GM19372 (cell line): ENCODE measurements at regions not wholly inside any gene's neighbourhood (a gene's known extent, or its start where the extent isn't known, plus 50 kb on each side); places are given as distances from the start of the nearest gene placed in this dataset.

Experiments
- ATAC-seq: cut with Tn5 transposase; IDR thresholded peaks from one replicate; pipeline ENCODE4 v1.9.1; 2021; ENCODE audit warnings: mild to moderate bottlenecking, low read depth, moderate library complexity; ENCODE audit not compliant: unreplicated experiment

- ATAC-seq = no peak
Measured at GRCh38 chr11:134683860-134684259, 271.8 kb upstream of the B3GAT1 start.

DNA sequence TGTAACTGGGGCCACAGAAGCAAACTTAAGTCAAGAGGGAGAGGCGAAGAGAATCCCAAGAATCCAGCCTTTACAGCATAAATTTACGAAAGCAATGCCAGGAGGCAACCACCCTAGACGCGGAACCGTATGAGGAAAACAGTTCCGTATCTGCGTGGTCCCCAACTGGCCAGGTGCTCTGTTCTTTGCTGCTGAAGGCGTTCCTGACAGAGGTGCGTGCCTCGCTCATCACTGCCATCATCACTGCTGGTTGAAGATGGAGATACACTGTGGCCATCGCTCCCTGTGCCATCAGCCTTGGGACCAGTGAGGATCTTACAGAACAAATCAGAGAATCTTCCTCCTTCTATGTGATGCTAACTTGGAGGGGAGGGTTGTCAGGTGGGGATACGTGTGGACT is 270.5 kb upstream of the B3GAT1 start:
- ATAC-seq = no peak

DNA sequence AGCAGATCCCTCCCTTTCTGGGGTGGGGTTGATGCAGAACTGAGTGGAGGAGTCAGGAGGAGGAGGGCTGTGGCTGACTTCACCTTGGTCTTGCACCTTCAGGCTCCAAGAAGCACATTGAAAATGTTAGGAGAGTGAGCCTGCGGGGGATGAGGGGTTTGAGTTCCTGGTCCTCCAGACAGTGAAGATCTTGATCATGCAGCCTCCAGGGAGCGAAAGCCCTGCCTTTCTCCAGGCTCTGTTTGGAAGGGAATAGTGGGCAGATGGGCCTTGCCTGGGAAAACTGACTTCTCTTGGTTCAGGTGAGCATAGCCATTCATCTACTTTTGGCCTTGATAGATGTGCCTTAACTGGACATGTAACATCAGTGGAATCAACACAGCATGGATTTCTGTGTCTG is 267.6 kb upstream of the B3GAT1 start:
- no peak for ATAC-seq

- ATAC-seq = no peak
Measured at GRCh38 chr11:134678744-134679143, 266.7 kb upstream of the B3GAT1 start.

- no peak for ATAC-seq
Measured at GRCh38 chr11:134677891-134678551, 266.0 kb upstream of the B3GAT1 start.

GRCh38 chr11:134677397-134677822 is 265.4 kb upstream of the B3GAT1 start:
- no peak for ATAC-seq

DNA sequence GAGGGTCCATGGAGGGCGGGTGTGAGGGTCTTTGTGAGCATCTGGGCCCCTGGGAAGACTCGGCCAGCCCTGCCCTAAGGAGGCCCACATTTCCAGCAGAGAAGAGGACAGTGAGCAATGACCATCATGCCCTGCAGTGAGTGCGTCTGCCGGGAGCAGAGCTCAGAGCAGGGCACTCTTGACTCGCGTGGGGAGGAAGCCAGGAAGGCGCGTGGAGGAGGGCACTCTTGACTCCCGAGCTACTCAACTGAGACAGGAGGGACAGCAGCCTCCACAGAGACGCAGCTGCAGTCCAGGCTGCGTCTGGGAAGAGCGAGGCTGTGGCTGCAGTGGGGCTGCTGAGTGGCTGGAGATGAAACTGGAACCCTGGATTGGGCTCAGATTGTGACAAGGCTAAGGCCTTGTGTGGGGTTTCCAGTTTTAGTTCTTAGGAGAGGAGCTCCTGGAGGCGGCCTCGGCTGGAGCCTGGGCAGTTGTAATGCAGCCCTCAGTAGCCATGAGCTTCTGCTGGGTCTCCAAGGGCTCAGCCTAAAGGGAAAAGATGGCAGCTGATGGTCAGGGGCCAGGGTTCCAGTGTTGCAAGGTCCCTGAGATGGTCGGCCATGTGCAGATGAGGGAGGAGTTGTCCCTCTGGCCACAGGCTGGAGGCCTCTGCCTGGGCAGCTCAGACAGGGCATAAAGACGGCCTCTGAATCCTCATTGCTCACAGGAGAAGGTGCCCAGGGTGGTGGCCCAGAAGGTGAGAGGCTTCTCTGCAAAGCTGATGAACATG is 264.7 kb upstream of the B3GAT1 start:
- ATAC-seq = no peak

- no peak for ATAC-seq
Measured at GRCh38 chr11:134675983-134676382, 263.9 kb upstream of the B3GAT1 start.

- ATAC-seq = no peak
Measured at GRCh38 chr11:134674974-134675373, 262.9 kb upstream of the B3GAT1 start.

DNA sequence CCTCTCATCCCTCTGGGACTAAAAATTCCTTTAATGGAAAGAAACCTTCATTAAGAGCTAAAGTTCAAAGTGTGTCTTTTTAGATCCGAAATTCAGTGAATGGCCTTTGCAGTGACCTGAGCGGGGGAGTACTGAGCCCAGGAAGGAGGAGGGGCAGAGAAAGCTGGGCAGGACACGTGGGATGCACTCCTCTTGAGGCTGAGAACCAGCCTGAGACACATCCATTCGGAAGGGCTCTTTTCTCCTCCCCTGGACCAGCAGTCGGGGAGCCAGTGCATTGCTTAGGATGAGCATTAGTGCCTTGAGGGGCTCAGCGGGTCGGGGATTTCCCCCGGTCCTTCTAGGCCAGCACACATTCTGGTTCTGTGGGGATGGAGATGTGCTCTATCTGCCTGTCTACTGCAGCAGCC is 258.9 kb upstream of the B3GAT1 start:
- no peak for ATAC-seq

GRCh38 chr11:134670247-134670782 is 258.3 kb upstream of the B3GAT1 start:
- ATAC-seq = no peak

DNA sequence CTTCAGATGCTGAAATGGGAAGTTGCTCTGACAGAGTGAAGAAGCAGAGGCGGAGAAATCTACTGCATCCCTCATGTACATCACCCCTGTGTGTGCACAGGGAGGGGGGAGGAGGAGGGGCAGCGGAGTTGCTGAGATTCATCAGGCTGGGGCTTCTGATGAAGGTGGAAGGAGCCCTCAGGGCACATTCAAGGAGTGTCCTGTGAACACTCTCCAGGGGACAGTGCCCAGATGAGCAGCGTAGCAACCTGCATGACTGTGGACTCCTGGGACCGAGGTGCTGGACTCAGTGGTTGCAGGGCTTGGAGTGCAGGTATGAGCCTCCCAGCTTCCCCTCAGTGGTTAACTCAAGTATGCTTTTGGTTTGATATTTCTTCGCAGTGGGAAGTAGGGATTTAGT is 257.8 kb upstream of the B3GAT1 start:
- no peak for ATAC-seq

GRCh38 chr11:134668796-134669195 is 256.8 kb upstream of the B3GAT1 start:
- no peak for ATAC-seq

DNA sequence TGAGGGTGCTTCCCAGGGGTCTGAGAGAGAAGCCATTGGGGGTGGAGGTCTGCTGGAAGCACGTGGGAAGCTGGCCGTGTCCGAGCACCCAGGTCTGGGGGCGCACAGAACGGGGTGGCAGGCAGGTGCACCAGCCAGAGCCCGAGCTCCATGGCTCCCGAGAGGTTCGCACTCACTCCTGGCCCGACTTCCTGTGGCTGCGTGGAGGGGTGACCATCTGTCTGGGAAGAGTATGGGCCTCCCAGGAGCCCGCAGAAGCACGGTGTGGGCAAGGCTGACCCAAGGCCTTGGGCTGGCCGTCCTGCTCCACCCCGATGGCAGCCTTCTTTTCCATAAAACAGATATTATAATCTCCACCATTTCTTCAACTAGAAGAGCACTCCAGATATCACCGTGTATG is 256.0 kb upstream of the B3GAT1 start:
- no peak for ATAC-seq

GRCh38 chr11:134667505-134667904 is 255.5 kb upstream of the B3GAT1 start:
- ATAC-seq = no peak

DNA sequence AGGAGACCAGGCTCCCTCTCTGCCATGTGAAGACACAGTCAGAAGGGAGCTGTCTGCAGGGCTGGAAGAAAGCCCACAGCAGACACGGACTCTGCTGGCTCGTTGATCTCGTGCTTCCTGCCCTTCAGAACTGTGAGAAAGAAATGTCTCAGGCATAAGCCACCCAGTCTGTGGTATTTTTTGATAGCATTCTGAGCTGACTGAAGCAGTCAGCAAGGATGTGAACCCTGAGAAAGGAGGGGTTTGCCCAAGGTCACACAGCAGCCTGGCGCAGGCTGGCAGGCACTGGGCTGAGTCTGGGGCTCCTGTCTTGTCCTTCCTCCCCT is 255.1 kb upstream of the B3GAT1 start:
- no peak for ATAC-seq

DNA sequence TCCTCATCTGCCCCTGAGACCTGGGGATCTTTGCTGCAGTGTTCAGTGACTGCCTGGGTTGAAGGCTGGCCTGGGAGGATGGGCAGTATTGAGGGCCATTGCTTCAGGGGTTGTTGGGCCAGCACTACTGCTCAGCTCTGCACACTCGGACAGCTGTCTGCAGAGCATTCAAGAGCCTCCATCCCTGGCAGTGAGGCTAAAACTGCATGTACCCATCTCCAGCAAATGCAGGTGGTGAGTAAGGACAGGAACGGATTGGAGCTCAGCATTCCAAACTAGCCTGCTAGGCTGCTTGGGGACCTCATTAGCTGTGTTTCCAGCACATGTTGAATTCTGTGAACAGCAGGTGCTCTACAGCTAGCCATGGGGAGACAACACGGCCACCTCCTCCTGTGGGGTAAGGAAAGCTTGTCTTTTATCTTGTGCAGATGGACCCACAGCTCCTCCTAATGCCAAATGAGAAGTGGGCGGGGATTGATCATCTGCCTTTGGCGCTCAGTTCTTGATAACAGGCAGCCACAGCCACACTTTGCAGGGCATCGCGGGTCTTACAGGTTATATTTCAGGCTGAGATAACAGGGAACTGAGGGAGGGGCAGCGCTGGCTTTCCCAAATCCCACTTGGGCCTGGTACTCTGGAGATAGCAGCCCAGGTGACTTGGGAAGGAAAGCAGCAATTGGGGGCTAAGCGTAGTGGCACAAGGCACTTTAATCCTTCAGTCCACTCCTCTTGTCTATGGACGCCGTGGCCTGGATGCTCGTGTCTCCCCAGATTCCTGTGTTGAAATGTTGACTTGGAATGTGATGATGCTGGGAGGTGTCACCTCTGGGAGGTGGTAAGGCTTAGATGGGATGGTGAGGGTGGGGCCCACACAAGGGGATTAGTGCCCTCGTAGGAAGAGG is 254.5 kb upstream of the B3GAT1 start:
- no peak for ATAC-seq

- no peak for ATAC-seq
Measured at GRCh38 chr11:134665571-134666270, 253.7 kb upstream of the B3GAT1 start.

DNA sequence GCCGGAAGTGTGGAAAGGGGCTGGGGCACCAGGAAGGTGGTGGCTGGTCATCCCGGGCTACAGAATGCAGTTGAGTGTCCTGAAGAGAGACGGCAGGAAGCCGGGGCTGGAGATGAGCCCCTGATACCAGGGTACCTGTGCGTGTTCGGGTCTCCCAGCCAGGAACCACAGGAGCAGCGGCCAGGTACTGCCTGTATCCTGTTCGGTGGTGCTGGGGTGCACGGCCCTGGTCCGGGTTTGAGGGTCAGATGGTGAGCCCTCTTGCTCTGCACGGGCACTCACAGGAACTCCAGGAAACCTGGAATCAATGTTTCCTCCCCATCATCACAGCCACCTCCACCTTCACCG is 253.1 kb upstream of the B3GAT1 start:
- ATAC-seq = no peak

GRCh38 chr11:134664447-134665187 is 252.6 kb upstream of the B3GAT1 start:
- no peak for ATAC-seq
